NCI-H2107 treated with DMSO at 0.1 percent for 48 hours (cell line): ENCODE measurements at regions not wholly inside any gene's neighbourhood (a gene's known extent, or its start where the extent isn't known, plus 50 kb on each side); places are given as distances from the start of the nearest gene placed in this dataset.
"Not testable (repeated sequence)": the region's sequence is repeated elsewhere in the genome, so short reads cannot be mapped to it uniquely, and the experiment has no call there.

Source experiments
- DNase-seq: peaks from one replicate; lab custom pipeline; 2025; ENCODE audit not compliant: unreplicated experiment; lab: John Stamatoyannopoulos, UW

GRCh38 chr5:36389245-36389644, 87.5 kb upstream of the RANBP3L start:
- no peak for DNase-seq

GRCh38 chr5:36390640-36391039, 88.9 kb upstream of the RANBP3L start:
- no peak for DNase-seq

- DNase-seq, result no peak
These were observed 90.5 kb upstream of the RANBP3L start for GRCh38 chr5:36392186-36392585.

GRCh38 chr5:36392818-36393217, 91.1 kb upstream of the RANBP3L start:
- DNase-seq, result no peak

- no peak for DNase-seq
These were observed 92.1 kb upstream of the RANBP3L start for GRCh38 chr5:36393656-36394428.

GRCh38 chr5:36395260-36395659, 93.6 kb upstream of the RANBP3L start:
- no peak for DNase-seq

- DNase-seq, result not testable (repeated sequence)
These were observed 94.2 kb upstream of the RANBP3L start for GRCh38 chr5:36395947-36396346.

GRCh38 chr5:36396640-36397039, 94.9 kb upstream of the RANBP3L start:
- no peak for DNase-seq

- no peak for DNase-seq
These were observed 96.3 kb upstream of the RANBP3L start for GRCh38 chr5:36397901-36398536.

- no peak for DNase-seq
These were observed 100.8 kb upstream of the RANBP3L start for GRCh38 chr5:36402512-36402906.

- DNase-seq, result no peak
These were observed 102.1 kb upstream of the RANBP3L start for GRCh38 chr5:36403632-36404311.

- no peak for DNase-seq
These were observed 104.3 kb upstream of the RANBP3L start for GRCh38 chr5:36406023-36406422.

GRCh38 chr5:36407396-36407795, 105.7 kb upstream of the RANBP3L start:
- no peak for DNase-seq

- DNase-seq, result not testable (repeated sequence)
These were observed 108.0 kb upstream of the RANBP3L start for GRCh38 chr5:36409711-36410110.

- DNase-seq, result not testable (repeated sequence)
These were observed 109.0 kb upstream of the RANBP3L start for GRCh38 chr5:36410672-36411071.

- no peak for DNase-seq
These were observed 113.2 kb upstream of the RANBP3L start for GRCh38 chr5:36414869-36415282.

- DNase-seq, result no peak
These were observed 114.9 kb upstream of the RANBP3L start for GRCh38 chr5:36416605-36417004.

- DNase-seq, result no peak
These were observed 115.5 kb upstream of the RANBP3L start for GRCh38 chr5:36417221-36417620.

GRCh38 chr5:36417668-36418067, 116.0 kb upstream of the RANBP3L start:
- DNase-seq, result no peak

GRCh38 chr5:36418152-36418979, 116.7 kb upstream of the RANBP3L start:
- DNase-seq, result no peak

GRCh38 chr5:36421256-36421655, 119.6 kb upstream of the RANBP3L start:
- no peak for DNase-seq
